Panc1 (cell line): ENCODE measurements at regions not wholly inside any gene's neighbourhood (a gene's known extent, or its start where the extent isn't known, plus 50 kb on each side); places are given as distances from the start of the nearest gene placed in this dataset.
"Not testable (repeated sequence)": the region's sequence is repeated elsewhere in the genome, so short reads cannot be mapped to it uniquely, and the experiment has no call there.

Source experiments
- ATAC-seq: fragments of 200-7000 bp; cut with Tn5 transposase; 2 replicates; pipeline ENCODE4 v1.9.1; 2020; ENCODE audit warnings: mild to moderate bottlenecking, moderate library complexity
- BruUV-seq: library from RNA; stranded (reverse); fragments of 400-500 nt; replicated peaks from 2 replicates; lab custom pipeline; 2021; lab: Mats Ljungman, UMichigan
- CTCF ChIA-PET: fragments of 300-600 bp; sonication (Branson Sonifier 250); formaldehyde crosslinking; loops from one replicate; lab custom pipeline; 2022; ENCODE audit warnings: antibody characterized with exemption; lab: Charles Lee
- POLR2A ChIA-PET: fragments of 300-600 bp; sonication (Branson Sonifier 250); formaldehyde crosslinking; loops from one replicate; lab custom pipeline; 2022; ENCODE audit warnings: antibody characterized with exemption; lab: Charles Lee
- DNase-seq: peaks from one replicate; pipeline ENCODE4 v3.0.0-alpha.2; 2010; ENCODE audit warnings: low read depth, low spot score
- H3K27ac ChIP-seq: 2 replicates; pipeline ENCODE4 v1.5.1; 2011; ENCODE audit warnings: mild to moderate bottlenecking, low read length, inconsistent platforms
- H3K27me3 ChIP-seq: fragments of 200-500 bp; sonication (Bioruptor generic); 2 replicates; pipeline ENCODE4 v1.6.0; 2014; ENCODE audit warnings: low read length, inconsistent platforms; ENCODE audit not compliant: control insufficient read depth, insufficient read depth
- H3K36me3 ChIP-seq: fragments of 200-500 bp; sonication (Bioruptor generic); 2 replicates; pipeline ENCODE4 v1.5.1; 2014; ENCODE audit warnings: inconsistent platforms, mild to moderate bottlenecking, low read length, moderate library complexity; ENCODE audit not compliant: control insufficient read depth, insufficient read depth
- H3K4me1 ChIP-seq: 2 replicates; pipeline ENCODE4 v1.5.1; 2011; ENCODE audit warnings: inconsistent platforms, mild to moderate bottlenecking, low read length, moderate library complexity; ENCODE audit not compliant: control insufficient read depth, insufficient read depth
- H3K4me3 ChIP-seq, 2 experiments: 2 replicates each; pipeline ENCODE4 v1.5.1; 2011 to 2012; ENCODE audit warnings: low read depth in 2 of 2, low read length in 2 of 2, mild to moderate bottlenecking in 2 of 2, inconsistent platforms in 1 of 2, moderate library complexity in 1 of 2
- H3K9me3 ChIP-seq: fragments of 200-500 bp; sonication (Bioruptor generic); 2 replicates; pipeline ENCODE4 v1.5.1; 2014; ENCODE audit warnings: low read depth, mild to moderate bottlenecking, inconsistent platforms, low read length, moderate library complexity; ENCODE audit not compliant: control insufficient read depth, insufficient read depth
- POLR2AphosphoS5 ChIP-seq: IDR thresholded peaks from 2 replicates; pipeline ENCODE4 v1.6.1; 2012; ENCODE audit warnings: mild to moderate bottlenecking, low read depth, low read length, moderate library complexity
- SIN3A ChIP-seq: IDR thresholded peaks from 2 replicates; pipeline ENCODE4 v1.6.1; 2012; ENCODE audit warnings: low read depth, mild to moderate bottlenecking, low read length, moderate library complexity, borderline replicate concordance; ENCODE audit not compliant: insufficient read depth
- TCF7L2 ChIP-seq: IDR thresholded peaks from 2 replicates; pipeline ENCODE4 v1.6.1; 2011; ENCODE audit warnings: mild to moderate bottlenecking, low read depth, low read length, inconsistent platforms
- in situ Hi-C: cut with HindIII; loops from 2 replicates; pipeline ENCODE4 v1.10.0; 2016; ENCODE audit warnings: low sequenced_read_pairs, low pct_unique_long_range_greater_than_20kb
- intact Hi-C: fragments of 100-400 bp; cut with micrococcal nuclease; formaldehyde crosslinking; loops from one replicate; pipeline ENCODE4 v1.10.0; 2022; ENCODE audit not compliant: unreplicated experiment
- TF ChIP-seq, protein P1 (sequence below), 2 experiments: IDR thresholded peaks; 2 replicates each; pipeline ENCODE4 v1.6.1; 2011 to 2012; ENCODE audit warnings: low read depth in 2 of 2, control low read depth in 1 of 2, low read length in 1 of 2, mild to moderate bottlenecking in 1 of 2, moderate library complexity in 1 of 2; ENCODE audit not compliant: insufficient read depth in 1 of 2
- TF ChIP-seq, protein P2 (sequence below): fragments of 450-650 bp; IDR thresholded peaks from 2 replicates; pipeline ENCODE4 v1.5.1; 2017; ENCODE audit warnings: mild to moderate bottlenecking

GRCh38 chr5:109558364-109558763 lies 131.4 kb upstream of the MAN2A1 start:
- no peaks in the 10 kb centered on the region for H3K36me3 ChIP-seq
- no peaks in the 10 kb centered on the region for H3K9me3 ChIP-seq
- no peak overlapping the region for H3K27ac ChIP-seq
- intact Hi-C loops (no loop called here), in situ Hi-C loops (no loop called here)
- no peaks in the 10 kb centered on the region for H3K4me1 ChIP-seq
- TF ChIP-seq POLR2AphosphoS5 (no peak), TCF7L2 (no peak), SIN3A (no peak)
- TF ChIP-seq, protein P1, sequence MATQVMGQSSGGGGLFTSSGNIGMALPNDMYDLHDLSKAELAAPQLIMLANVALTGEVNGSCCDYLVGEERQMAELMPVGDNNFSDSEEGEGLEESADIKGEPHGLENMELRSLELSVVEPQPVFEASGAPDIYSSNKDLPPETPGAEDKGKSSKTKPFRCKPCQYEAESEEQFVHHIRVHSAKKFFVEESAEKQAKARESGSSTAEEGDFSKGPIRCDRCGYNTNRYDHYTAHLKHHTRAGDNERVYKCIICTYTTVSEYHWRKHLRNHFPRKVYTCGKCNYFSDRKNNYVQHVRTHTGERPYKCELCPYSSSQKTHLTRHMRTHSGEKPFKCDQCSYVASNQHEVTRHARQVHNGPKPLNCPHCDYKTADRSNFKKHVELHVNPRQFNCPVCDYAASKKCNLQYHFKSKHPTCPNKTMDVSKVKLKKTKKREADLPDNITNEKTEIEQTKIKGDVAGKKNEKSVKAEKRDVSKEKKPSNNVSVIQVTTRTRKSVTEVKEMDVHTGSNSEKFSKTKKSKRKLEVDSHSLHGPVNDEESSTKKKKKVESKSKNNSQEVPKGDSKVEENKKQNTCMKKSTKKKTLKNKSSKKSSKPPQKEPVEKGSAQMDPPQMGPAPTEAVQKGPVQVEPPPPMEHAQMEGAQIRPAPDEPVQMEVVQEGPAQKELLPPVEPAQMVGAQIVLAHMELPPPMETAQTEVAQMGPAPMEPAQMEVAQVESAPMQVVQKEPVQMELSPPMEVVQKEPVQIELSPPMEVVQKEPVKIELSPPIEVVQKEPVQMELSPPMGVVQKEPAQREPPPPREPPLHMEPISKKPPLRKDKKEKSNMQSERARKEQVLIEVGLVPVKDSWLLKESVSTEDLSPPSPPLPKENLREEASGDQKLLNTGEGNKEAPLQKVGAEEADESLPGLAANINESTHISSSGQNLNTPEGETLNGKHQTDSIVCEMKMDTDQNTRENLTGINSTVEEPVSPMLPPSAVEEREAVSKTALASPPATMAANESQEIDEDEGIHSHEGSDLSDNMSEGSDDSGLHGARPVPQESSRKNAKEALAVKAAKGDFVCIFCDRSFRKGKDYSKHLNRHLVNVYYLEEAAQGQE (IDR thresholded peaks at IDR 0.05; ENCODE audit: insufficient read depth in 1 of 2, low read depth in 2 of 2, low read length in 1 of 2), result no peak
- TF ChIP-seq, protein P2, sequence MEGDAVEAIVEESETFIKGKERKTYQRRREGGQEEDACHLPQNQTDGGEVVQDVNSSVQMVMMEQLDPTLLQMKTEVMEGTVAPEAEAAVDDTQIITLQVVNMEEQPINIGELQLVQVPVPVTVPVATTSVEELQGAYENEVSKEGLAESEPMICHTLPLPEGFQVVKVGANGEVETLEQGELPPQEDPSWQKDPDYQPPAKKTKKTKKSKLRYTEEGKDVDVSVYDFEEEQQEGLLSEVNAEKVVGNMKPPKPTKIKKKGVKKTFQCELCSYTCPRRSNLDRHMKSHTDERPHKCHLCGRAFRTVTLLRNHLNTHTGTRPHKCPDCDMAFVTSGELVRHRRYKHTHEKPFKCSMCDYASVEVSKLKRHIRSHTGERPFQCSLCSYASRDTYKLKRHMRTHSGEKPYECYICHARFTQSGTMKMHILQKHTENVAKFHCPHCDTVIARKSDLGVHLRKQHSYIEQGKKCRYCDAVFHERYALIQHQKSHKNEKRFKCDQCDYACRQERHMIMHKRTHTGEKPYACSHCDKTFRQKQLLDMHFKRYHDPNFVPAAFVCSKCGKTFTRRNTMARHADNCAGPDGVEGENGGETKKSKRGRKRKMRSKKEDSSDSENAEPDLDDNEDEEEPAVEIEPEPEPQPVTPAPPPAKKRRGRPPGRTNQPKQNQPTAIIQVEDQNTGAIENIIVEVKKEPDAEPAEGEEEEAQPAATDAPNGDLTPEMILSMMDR, result no peak
- H3K27me3 ChIP-seq, result no peaks in the 10 kb centered on the region
- DNase-seq (no peak), ATAC-seq (no peak)
- POLR2A ChIA-PET, result no interaction called here
- CTCF ChIA-PET, result no interaction called here
- H3K4me3 ChIP-seq, result no peak overlapping the region
- no TSS peak for BruUV-seq

- POLR2A ChIA-PET, result no interaction called here
- no peaks in the 10 kb centered on the region for H3K4me1 ChIP-seq
- BruUV-seq, result no TSS peak
- no peaks in the 10 kb centered on the region for H3K36me3 ChIP-seq
- no peak overlapping the region for H3K4me3 ChIP-seq
- H3K27ac ChIP-seq, result no peak overlapping the region
- no peaks in the 10 kb centered on the region for H3K9me3 ChIP-seq
- ATAC-seq (no peak), DNase-seq (no peak)
- CTCF ChIA-PET, result no interaction called here
- H3K27me3 ChIP-seq, result no peaks in the 10 kb centered on the region
- intact Hi-C loops (no loop called here), in situ Hi-C loops (no loop called here)
- TF ChIP-seq, protein P2, result no peak
- TF ChIP-seq TCF7L2 (no peak), SIN3A (no peak), POLR2AphosphoS5 (no peak)
- TF ChIP-seq, protein P1 (IDR thresholded peaks at IDR 0.05; ENCODE audit: insufficient read depth in 1 of 2, low read depth in 2 of 2, low read length in 1 of 2), result no peak
These were observed 135.9 kb upstream of the MAN2A1 start for GRCh38 chr5:109553846-109554245.

DNA sequence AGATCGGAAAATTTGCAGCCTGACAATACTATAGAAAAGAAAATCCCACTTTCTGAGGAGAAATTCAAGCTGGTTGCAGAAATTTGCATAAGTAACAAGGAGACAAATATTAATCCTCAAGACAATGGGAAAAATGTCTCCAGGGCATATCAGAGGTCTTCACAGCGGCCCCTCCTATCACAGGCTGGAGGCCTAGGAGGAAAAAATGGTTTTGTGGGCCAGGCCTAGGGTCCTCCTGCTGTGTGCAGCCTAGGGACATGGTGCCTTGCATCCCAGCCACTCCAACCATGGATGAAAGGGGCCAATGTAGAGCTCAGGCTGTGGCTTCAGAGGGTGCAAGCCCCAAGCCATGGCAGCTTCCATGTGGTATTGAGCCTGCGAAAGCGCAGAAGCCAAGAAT lies 138.5 kb upstream of the MAN2A1 start:
- intact Hi-C loops, H3K4me3 ChIP-seq, ATAC-seq, POLR2A ChIA-PET, H3K27ac ChIP-seq, DNase-seq, H3K36me3 ChIP-seq, H3K4me1 ChIP-seq, H3K9me3 ChIP-seq, in situ Hi-C loops, BruUV-seq, H3K27me3 ChIP-seq, CTCF ChIA-PET: not testable (repeated sequence)
